GM19328 (cell line): ENCODE measurements at regions not wholly inside any gene's neighbourhood (a gene's known extent, or its start where the extent isn't known, plus 50 kb on each side); places are given as distances from the start of the nearest gene placed in this dataset.
"Not testable (repeated sequence)": the region's sequence is repeated elsewhere in the genome, so short reads cannot be mapped to it uniquely, and the experiment has no call there.

Experiments
- ATAC-seq: cut with Tn5 transposase; IDR thresholded peaks from one replicate; pipeline ENCODE4 v1.9.1; 2021; ENCODE audit warnings: mild to moderate bottlenecking, moderate library complexity; ENCODE audit not compliant: unreplicated experiment

- ATAC-seq, result no peak
Observed at GRCh38 chr12:115898670-115899069, 378.8 kb downstream of the MED13L start.

- no peak for ATAC-seq
Observed at GRCh38 chr12:115897729-115898128, 379.8 kb downstream of the MED13L start.

- ATAC-seq, result no peak
Observed at GRCh38 chr12:115895247-115895646, 382.2 kb downstream of the MED13L start.

GRCh38 chr12:115891556-115892164 lies 385.8 kb downstream of the MED13L start:
- no peak for ATAC-seq

GRCh38 chr12:115886666-115887065 lies 390.8 kb downstream of the MED13L start:
- ATAC-seq, result no peak

DNA sequence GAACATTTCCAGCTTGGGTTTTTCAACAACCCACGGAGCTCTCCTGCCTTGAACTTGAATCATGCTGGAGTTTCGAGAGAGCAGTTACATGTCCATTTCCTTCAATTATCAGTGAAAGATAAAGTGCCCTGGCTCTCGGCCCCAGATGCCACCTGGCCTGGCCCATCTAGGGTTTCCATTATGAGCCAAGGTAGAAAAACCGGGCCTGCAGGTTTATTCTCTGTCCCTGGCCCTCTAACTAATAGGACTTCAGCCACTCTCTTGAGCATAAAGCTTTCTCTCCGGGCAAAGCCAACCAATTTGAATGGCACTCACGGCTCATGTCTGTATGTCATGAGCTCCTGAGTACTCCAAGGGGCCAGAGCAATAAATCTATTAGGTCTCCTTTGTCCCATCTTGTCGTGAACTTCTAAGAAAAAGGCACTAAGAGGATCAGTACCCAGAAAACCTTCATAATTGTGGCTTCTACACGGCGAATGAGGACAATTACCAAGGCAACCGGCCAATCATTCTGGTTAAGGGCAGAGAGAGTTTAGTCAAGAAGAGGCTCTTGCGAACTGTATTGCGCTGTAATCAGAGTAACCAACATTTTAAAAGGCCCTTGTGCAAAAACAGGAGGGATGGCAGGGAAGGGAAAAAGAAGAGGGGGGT lies 392.3 kb downstream of the MED13L start:
- ATAC-seq, result no peak

DNA sequence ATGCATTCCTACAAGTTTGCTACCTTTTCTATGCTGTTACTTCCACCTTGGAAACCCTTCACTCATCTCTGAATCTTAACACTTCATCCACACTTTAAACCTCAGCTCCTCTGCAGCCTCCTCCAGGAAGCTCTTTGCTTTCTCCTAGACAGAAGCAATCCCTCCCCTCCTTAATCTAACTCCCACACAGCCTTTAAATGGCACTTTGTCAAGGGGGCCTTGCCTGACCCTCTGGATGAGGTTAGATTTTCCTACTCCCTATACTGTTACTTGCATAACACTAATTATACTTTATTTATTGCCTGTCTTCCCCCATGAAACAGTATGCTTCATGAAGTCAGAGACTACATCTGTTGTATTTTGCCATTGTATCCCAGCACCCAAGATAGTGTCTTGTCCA lies 394.6 kb downstream of the MED13L start:
- no peak for ATAC-seq

DNA sequence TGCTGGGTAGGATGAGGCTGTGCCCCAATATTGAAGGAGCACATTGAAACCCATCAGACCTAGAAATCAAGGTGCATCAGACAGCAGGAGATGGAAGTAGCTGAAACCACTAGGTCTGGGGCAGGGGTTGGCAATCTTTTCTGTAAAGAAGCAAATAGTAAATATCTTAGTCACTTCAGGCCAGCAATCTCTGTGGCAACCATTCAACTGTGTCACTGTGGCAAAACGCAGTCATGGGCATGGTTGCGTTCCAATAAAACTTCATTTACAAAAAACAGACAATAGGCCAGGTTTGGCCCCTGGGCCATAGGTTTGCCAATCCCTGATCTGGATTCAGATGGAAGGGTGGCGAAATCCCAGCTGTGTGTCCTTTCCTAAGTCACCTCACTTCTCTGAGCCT lies 397.3 kb downstream of the MED13L start:
- ATAC-seq, result no peak

- no peak for ATAC-seq
Observed at GRCh38 chr12:115879354-115879753, 398.1 kb downstream of the MED13L start.

GRCh38 chr12:115873451-115874082 lies 403.9 kb downstream of the MED13L start:
- ATAC-seq, result no peak

DNA sequence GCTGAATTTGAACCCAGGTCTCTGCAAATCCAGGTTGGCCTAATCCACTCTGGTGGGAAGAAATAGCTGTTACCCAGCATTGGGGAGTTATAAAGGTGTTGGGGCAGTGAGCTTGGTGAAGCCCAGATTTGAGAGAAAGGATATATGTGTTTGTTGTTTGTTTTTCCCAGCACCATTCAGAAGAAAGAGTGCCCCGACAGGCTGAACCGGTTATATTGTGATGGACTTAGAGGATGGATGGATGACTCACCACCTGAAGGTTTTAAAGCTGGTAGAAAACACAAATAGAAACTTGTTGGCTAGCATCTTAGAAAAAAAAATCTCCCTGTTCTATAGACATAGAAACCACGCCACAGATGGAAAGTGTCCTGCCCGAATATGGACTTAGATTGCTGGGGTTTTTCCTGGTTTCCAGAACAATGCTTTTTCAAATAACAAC lies 404.6 kb downstream of the MED13L start:
- ATAC-seq, result no peak

DNA sequence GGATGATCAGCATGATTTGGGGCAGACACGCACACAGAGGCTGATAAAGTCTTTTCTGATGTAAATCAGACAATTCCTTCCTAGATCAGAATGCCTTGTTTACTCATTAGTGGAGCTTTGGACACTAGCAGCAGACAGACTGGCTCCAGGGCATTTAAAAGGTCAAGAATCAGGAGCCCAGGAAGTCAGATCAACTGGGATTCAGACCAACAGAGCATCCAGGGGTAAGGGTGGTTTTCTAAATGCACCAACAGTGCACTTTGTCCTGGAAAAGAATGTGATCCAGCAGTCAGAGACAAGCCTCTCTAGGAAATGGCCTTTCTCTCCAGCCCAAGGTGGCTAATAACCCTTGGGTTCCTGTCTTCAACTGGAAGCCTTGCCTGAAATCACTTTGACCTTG lies 405.3 kb downstream of the MED13L start:
- no peak for ATAC-seq

- no peak for ATAC-seq
Observed at GRCh38 chr12:115871714-115872113, 405.8 kb downstream of the MED13L start.

GRCh38 chr12:115870510-115870909 lies 407.0 kb downstream of the MED13L start:
- ATAC-seq, result no peak

DNA sequence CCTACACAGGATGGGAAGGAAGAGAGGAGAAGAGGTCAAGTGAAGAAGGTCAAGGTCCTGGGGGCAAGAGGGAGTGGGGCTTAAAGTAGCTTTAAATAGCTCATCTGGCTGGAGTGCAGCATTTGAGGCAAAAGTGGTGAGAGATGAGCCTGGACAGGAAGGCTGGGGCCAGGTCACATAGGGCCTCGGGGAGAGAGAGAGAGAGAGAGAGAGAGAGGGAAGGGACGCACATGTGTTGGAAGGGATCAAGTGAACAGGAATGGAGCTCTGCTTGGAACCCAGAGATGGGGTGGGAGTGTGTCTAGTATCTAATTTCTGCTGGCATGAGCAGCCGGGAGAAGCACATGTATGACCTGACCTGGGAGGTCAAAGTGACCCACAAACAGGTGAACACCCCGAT lies 407.5 kb downstream of the MED13L start:
- ATAC-seq, result no peak

DNA sequence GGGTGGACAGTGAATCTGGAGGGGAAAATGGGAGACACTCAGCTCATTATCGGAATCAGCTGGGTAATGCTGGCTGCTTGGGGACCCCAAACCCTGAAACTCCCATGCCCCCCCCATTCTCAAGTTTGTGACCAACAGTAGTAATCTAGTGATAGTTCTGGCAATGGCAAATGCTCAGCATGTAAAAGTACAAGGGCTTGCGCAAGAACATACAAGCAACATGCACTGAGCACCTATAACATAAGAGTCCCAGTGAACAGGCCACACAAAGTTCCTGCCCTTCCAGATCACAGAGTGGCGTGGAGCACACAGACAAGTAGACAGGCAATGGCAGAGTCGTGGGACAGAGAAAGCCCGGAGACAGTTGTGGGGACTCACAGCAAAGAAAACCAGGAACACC lies 407.9 kb downstream of the MED13L start:
- ATAC-seq, result no peak

DNA sequence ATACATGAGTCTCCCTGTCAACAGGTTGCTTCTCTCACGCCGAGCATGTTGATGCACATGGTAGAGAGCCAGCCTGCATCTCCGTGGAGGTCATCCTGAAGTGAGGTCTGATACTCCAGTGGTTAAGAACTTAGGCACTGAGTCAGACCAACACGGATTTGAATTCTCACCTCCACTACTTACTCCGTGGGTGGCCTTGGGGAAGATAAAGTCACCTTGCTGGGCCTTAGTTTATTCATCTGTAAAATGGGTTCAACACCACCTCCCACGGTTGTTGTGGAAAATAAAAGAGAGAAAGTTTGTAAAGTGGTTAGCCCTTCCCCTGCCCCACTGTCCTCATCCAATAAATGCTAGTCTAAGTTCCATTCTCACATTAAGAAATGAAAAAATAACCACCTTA lies 408.9 kb downstream of the MED13L start:
- ATAC-seq, result no peak

GRCh38 chr12:115867854-115868253 lies 409.6 kb downstream of the MED13L start:
- no peak for ATAC-seq

DNA sequence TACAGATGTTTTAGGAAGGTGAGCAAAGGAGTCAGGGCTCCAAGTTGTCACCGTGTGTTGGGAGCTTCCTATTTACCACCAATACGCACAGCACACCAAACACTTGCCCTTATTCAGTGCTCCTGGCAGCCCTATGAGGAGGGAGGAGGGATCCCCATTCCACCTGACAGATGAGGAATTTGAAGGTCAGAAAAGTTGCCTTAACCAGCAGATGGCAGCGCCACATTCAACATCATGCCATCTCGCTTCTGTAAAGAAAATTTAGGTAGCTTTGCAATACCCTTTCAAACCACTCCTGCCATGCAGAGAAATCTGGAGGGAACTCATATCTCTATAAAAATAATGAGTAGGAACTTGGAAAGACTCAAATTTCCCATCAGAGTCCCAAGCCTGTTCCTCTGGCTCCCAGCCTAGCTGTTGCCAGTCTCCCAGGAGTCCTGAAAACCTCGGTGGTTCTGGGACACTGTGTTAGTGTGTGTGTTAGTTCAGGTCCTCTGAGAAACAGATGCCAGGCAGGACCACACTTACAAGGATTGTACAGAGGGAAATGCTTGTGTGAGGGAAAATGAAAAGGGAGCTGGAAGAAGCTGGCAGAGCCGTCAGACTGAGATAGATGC lies 410.5 kb downstream of the MED13L start:
- no peak for ATAC-seq

DNA sequence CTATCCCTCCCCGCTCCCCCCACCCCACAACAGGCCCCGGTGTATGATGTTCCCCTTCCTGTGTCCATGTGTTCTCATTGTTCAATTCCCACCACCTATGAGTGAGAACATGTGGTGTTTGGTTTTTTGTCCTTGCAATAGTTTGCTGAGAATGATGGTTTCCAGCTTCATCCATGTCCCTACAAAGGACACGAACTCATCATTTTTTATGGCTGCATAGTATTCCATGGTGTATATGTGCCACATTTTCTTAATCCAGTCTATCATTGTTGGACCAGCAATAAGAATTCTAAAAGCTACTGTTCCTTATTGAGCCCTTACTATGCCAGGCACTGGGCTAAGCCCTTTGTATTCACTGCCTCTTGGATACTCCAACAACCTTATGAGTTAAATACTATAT lies 411.2 kb downstream of the MED13L start:
- not testable (repeated sequence) for ATAC-seq

DNA sequence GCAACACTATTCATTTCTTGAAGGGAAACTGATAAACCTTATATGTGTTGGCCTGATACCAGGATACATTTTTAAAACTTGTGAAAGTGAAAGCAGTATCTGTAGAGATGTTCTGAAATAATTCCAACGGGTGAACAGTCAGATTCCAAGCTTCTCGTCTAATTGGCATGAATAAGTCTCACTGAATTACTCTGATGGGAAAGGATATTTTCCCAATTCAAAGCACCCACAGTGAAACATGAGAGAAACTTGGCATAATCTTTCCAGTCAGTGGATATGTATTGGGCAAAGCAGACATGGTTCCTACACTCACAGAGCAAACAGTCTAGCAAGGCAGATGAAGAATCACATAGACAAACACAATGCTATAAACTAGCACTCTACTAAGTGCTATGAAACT lies 413.1 kb downstream of the MED13L start:
- no peak for ATAC-seq

DNA sequence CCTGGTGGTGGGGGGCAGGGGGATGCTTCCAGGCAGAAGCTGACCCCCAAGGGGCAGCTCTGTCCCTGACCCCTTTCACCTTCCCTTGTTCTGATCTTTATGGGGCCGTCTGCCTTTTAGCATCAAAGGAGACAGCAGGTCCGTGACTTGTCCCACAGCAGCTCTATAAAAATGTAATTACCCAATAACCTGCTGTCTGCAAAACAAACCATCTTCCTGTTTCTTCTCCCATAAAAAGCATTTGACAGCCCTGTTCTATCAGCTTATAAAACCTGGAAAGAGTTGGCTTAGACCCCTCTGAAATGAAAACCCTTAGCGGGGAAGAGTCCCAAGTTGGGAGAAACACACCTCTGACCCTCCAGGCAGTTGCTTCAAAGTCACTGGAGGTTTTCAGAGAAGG lies 416.9 kb downstream of the MED13L start:
- no peak for ATAC-seq
